Activated T-helper 9 cell treated with anti-CD3 and anti-CD28 coated beads, Interleukin-2, amount 50 U/mL, for 16 hours (primary cell): ENCODE measurements at regions not wholly inside any gene's neighbourhood (a gene's known extent, or its start where the extent isn't known, plus 50 kb on each side); places are given as distances from the start of the nearest gene placed in this dataset.
"Not testable (repeated sequence)": the region's sequence is repeated elsewhere in the genome, so short reads cannot be mapped to it uniquely, and the experiment has no call there.

Experiments used
- DNase-seq: peaks from one replicate; pipeline ENCODE4 v3.0.0-alpha.2; 2020; ENCODE audit warnings: low read depth

DNA sequence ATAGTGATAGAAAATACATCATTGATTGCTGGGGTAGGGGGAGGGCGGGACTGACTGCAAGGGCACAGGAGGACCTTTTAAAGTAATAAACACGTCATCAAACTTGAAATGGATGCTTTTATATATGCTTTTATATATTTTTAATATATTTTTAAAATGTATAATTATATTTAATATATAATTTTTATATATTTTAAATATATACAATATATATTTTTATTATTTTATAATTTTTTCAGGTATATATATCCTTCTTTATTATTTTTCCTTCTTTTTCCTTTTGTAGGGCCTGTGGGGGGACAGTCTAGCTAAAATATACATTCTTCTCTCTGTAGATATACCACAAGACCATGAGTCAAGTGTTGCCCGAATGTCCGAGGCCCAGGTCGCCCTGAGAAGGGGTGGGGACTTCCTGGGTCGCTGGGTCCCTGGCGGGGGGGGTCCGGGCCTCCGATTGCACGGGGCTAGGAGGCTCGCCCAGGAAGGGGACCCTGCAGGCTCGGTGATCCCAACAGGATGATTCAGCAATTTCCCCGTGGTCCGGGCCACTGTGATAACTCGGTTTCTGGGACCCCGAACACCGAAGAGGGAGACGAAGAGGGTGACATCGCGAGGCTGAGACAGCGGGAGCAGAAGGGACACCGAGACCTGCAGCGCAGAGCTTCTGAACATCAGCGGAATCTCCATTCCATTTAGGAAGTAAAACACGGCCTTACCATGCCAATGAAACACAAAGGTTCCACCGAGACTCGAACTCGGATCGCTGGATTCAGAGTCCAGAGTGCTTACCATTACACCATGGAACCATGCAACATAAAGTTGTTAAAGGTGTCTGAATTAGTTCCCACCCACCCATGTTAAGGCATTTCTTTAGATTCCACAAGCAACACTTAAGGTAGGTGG is 112.5 kb upstream of the NBPF11 start:
- DNase-seq: no peak

GRCh38 chr1:148263906-148264255 is 111.8 kb upstream of the NBPF11 start:
- no peak for DNase-seq

DNA sequence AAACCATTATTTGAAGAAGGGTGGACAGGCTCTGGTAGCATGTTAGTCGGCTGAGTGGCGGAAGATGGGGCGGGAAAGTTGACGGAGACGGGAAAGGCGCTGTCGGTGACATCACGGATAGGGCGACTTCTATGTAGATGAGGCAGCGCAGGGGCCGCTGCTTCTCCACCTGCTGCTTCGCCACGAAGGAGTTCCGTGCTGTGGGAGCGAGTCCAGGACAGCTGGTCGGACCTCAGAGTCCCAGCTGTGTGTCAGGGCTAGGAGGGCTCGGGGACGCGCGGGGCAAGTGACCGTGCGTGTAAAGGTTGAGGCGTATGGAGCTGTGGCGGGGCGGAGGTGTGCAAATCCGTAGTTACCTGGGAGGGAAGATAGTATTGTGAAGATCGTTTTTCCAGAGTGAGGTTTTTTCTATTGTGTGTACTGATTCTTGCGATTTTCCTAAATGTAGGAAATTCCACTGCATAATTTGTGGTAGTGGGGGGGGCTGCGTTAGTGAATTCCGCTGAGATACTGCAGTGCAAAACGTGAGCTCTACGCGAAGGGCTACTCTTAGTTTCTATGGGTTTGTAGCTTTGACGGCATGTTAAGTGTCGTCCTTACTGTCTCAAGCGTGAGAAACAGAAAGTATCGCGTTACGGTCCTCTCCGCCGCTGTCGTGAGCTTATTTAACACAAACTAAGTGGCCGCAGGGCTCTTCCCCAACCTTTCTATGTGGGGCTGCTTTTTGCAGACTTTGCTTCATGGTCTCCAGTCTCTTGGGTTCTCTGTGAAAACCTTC is 111.2 kb upstream of the NBPF11 start:
- DNase-seq: peak; percentile 38

DNA sequence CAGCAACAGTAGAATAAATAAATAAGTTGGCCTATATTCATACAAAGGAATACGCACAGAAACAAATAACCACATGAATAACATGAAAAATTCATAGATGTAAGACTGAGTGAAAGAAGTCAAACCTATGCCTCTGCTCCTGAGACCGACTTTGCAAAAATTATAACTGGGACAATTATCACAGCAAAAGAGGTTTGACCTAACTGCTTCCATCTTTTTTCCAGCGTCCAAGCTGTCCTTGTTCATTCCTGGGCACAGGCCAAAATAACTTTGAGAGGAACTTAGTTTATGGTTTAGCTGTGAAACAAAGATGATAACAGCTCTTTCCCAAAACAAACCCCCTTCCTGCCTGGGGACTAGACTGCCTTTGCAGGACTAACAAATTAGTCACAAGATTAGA is 109.6 kb upstream of the NBPF11 start:
- not testable (repeated sequence) for DNase-seq

- not testable (repeated sequence) for DNase-seq
Observed at GRCh38 chr1:148257886-148258285, 105.8 kb upstream of the NBPF11 start.

DNA sequence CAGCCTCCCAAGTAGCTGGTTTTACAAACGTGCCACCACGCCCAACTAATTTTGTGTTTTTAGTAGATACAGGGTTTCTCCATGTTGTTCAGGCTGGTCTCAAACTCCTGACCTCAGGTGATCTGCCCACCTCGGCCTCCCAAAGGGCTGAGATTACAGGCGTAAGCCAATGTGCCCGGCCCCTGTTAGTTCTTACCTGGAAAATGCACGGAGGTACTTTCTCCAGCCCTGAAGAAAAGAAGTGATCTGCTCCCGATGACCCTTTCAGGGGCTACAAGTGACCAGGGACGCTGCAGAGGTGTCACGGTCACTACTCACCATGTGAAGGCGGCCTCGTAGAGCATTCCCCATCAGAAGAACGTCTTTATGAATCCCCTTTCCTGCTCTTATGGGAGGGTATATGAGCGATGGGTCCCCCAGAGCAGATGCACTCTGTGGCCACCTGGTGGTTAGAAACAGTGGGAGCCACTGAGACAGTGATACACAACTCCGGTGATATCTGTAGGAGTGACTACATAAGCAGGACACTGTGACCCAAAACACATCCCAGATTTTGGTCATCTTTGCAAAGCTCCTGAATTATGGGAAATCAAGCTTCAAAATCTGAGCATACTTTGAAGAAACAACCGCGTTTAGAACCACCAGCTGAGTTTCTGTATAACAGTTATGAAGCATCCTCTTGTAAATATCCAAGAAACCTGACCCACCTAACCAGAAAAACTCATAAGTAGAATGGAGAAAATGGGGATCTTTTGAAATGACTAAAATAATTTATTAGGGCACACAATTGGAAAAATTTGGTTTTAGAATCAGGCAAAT is 102.7 kb upstream of the NBPF11 start:
- not testable (repeated sequence) for DNase-seq

- not testable (repeated sequence) for DNase-seq
Observed at GRCh38 chr1:148253808-148254207, 101.7 kb upstream of the NBPF11 start.

GRCh38 chr1:148248798-148249197 is 96.7 kb upstream of the NBPF11 start:
- DNase-seq: not testable (repeated sequence)

GRCh38 chr1:148246258-148246861 is 94.3 kb upstream of the NBPF11 start:
- not testable (repeated sequence) for DNase-seq

DNA sequence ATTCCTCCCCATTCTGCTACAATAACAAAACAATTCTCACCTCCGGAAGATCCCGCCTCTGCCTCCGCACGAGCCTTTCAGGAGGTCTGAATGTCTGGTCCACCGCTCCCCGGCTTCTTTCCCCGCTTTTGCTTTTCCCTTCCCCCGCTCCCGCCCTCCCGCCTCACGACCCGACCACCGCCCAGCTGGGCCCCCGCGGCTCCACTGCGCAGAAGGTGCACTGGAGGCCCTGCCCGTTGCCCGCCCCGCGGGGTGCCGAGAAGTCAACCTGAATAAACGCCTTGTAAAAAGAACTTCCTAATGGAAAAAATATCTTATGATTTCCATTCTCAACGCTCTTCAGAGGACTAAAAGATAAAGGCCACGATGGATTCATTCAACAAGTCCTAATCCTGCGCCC is 93.8 kb upstream of the NBPF11 start:
- not testable (repeated sequence) for DNase-seq

DNA sequence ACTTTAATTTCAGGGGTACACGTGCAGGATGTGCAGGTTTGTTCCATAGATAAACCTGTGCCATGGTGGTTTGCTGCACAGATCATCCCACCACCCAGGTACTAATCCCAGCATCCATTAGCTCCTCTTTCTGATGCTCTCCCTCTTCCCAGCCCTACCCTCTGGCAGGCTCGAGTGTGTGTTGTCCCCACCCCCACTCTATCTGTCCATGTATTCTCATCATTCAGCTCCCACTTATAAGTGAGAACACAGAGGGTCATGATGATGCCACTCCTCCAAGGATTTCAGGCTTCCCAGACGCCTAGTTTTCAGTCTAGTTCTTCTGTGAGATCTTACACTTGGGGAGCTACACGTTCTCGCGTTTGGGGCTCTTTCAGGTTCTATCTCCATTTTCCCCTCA is 93.4 kb upstream of the NBPF11 start:
- not testable (repeated sequence) for DNase-seq

GRCh38 chr1:148233250-148233649 is 81.2 kb upstream of the NBPF11 start:
- DNase-seq: not testable (repeated sequence)

DNA sequence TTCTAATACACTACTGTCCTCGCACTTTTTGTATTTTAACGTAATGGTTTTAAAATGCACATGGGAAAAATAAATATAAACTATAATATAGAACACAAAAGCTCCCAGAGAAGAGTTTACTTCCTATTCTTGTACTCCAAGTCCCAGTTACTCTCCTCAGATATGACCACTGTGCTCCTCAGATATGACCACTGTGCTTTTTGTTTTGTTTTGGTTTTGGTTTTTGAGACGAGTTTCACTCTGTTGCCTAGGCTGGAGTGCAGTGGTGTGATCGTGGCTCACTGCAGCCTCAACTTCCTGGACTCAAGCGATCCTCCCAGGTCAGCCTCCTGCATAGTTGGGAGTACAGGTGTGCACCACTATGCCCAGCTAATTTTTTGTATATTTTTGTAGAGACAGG is 76.8 kb upstream of the NBPF11 start:
- DNase-seq: not testable (repeated sequence)

DNA sequence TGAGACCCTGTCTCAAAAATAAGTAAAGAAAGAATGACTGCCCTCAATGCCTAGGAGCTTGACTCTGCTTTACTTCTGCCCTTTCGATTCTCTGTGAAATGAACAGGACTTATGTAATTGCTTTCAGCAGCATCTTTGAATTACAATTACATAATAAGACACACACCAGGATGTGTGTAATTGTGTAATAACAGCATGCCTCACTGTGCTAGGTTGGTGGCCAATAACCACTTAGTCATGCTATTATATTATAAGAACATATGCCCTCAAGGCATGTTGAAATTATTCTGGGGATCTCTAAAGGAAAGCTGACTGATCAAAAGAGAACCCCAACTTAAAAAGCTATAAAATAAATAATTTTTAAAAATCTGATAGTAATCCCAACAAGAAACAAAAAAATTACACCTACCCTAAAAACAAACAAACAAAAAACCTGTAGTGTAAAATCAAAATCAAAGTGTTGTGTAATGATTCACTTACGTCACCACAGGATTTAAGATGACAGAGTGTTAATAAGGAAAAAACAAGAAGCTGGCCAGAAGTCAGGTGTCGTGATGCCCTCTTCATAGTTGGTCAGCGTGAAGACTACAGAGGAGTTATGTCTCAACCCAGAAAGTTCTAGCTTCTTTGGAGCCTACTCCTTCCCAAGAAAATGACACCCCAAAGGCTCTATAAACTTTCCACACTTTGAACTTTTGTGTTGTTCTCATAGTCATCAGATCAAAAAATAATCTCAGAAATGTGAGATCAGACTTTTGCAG is 70.5 kb upstream of the NBPF11 start:
- DNase-seq: not testable (repeated sequence)

DNA sequence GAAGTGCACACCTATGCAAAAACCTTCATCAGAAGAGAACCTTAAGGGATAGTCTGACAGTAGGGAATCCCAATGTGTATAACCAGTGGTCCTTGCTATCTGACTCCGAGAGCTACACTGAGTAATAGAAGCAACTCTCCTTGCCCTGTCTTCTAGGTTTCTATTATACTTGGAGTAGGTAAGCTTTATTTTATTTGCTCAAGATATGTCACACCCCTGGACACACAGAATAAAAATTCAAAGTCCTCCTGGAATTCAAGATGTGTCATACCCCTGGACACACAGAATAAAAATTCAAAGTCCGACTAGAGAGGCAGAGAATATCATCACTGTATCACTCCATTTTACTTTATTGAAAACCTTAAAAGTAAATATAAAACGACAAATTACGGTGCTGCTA is 69.5 kb upstream of the NBPF11 start:
- not testable (repeated sequence) for DNase-seq

GRCh38 chr1:148219229-148219628 is 67.1 kb upstream of the NBPF11 start:
- not testable (repeated sequence) for DNase-seq

GRCh38 chr1:148211191-148211590 is 59.1 kb upstream of the NBPF11 start:
- not testable (repeated sequence) for DNase-seq

DNA sequence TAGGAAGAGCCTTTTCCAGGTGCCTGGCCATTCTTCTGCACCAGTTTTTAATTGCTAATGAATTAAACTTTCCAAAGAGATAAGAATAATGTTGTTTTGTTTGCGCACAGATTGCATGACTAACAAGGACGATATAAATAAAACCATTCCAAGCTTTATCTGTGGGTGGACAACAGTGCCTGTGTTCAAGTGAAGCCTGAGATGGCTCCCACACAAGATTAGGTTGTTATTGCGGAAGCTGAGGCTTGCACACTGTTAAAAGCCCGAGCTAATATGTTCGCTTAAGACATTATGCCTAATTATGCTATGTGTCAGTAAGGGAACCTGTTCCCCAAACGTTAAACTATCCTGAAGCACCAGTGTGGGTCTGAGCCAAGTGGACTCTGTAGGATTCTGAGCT is 58.5 kb upstream of the NBPF11 start:
- DNase-seq: not testable (repeated sequence)

DNA sequence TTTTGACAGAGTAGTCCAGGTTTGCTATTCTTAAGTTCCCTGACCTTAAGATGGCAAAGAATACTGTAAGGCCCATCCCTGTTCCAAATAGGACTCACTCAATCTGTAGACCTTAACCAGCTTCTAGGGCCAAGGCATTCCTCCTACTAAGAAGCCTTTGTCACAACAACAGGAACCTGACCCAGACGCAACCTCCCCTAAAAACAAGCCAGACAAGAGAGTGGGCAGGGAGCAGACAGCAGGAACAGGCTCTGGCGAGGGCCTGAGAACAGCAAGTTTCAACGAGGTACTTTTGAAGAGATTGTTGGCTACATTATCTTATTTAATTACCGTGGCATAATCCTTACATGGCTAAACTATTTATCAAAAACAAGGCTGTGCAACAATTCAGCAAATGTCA is 58.1 kb upstream of the NBPF11 start:
- DNase-seq: not testable (repeated sequence)

- not testable (repeated sequence) for DNase-seq
Observed at GRCh38 chr1:148202013-148202412, 49.9 kb upstream of the NBPF11 start.
